Left cardiac atrium (tissue), 4 donors: ENCODE measurements at regions not wholly inside any gene's neighbourhood (a gene's known extent, or its start where the extent isn't known, plus 50 kb on each side); places are given as distances from the start of the nearest gene placed in this dataset.
"Not testable (repeated sequence)": the region's sequence is repeated elsewhere in the genome, so short reads cannot be mapped to it uniquely, and the experiment has no call there.

Source experiments
- ATAC-seq, 2 donors: fragments of 200-7000 bp; cut with Tn5 transposase; one replicate each; pipeline ENCODE4 v1.9.1; 2020; ENCODE audit warnings: mild to moderate bottlenecking in 2 of 2, moderate library complexity in 2 of 2
- DNase-seq: peaks from one replicate; pipeline ENCODE4 v3.0.0-alpha.2; 2020
- intact Hi-C, 2 donors: fragments of 100-400 bp; cut with DNase I; formaldehyde crosslinking; loops; one replicate each; pipeline versions ENCODE4 v1.14.1 to v1.15.1; 2022 to 2023
- donor health status: DM: no; HTN: yes; CAD: no.
- donor health status: DM: no; HTN: yes; CAD: no; lungs with severe emphysema.
- donor health status: DM: yes; HTN: yes; CAD: no.
- donor health status: Dilated cardiomyopathy.

DNA sequence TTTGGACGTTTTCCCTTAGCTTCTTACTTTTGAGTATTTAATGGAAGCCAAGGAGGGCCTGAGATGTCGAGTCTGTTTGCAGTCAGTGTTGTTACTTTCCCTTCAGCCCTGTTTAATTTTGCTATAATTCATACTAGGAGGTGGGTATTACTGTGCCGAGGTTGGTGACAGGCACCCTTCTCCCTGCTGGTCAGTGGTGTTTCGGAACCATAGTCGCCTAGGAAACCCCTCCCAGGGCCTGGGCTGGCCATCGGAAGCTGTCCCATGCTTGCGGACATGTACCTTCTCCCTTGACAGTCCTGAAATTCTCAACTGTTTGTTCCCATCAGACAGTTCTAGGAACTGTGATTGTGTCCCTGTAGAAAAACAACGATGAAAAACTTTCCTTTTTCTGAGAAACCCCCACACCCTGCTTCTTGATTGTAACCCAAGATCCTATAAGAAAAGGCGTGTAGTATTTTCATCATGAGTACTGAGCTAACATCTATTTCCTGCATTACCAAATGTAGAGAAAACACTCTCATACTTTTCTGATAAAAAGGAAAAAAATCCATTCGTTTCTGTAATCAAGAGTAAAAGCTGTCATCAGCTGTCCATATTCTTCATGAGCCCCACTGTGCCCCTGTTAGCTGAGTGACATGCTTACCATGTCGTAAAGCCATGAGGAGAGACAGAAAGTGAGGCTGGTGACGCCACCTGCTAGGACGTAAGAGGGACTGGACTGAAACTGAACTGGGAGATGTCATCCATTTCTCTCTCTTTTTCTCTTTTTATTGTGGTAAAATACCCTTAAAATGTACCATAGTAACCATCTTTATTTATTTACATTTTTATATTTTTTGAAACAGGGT lies 424.7 kb upstream of the AMELY start:
- ATAC-seq (no peak), DNase-seq (no peak)
- intact Hi-C loops: no loop called here

DNA sequence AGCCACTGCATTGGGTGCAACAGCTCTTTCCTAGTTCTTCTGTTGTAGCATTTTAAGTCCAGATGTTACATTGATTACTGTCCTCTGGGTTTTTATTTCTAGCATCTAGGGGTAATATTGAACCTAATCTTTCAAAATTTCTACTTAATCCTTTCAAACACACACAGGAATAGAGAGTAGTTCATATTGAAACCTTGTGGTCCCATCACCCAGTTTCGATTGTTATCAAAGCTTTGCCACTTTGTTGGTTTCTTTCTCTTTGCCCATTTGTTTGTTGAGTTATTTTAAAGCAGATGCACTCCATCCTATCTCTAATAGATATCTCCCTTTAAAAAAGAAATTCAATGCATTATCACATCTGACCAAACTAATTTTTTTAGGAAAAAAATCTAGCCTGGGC lies 422.9 kb upstream of the AMELY start:
- ATAC-seq (no peak), DNase-seq (no peak)
- intact Hi-C loops: no loop called here

DNA sequence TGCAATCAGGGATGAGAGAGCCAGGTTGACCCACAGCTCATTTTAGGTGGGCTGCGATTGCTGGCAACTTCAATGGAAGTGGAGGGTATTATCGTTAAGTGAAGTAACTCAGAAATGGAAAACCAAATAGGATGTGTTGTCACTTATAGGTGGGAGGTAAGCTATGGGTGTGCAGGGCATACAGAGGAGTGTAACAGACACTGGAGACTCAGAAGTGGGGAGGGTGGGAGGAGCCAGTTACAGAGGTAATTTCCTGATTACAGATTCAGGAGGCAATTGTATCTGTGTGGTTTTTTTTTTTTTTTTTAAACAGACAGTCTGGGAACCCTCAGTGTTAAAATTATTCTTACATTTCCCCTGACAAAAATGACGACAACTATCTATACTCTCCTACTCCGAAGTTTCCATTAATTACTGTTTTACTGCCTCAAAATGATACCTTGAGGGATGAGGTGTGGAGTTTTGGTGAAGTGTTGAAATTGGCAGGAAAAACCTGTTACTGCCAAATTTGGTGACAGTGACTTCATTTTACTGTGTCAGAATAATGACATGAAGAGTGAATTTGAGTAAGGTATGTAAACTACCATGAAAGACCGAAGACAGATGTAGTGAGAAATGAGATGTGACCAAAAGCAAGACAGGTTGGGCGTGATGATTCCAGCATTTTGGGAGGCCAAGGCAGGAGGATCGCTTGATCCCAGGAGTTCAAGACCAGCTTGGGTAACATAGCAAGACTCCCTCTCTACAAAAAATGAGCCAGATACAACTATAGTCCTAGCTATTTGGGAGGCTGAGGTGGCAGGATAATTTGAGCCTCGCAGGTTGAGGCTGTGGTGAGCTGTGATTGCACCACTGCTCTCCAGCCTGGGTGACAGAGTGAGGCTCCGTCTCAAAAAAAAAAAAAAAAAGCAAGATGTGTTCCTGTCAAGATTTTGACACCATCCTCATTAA lies 415.0 kb upstream of the AMELY start:
- DNase-seq (no peak), ATAC-seq (no peak)
- intact Hi-C loops: no loop called here

- intact Hi-C loops: no loop called here
- no peak for ATAC-seq
- DNase-seq: no peak
These were observed 414.0 kb upstream of the AMELY start for GRCh38 chrY:7325531-7325930.

GRCh38 chrY:7320751-7321150 lies 409.2 kb upstream of the AMELY start:
- DNase-seq (no peak), ATAC-seq (no peak)
- intact Hi-C loops: no loop called here

DNA sequence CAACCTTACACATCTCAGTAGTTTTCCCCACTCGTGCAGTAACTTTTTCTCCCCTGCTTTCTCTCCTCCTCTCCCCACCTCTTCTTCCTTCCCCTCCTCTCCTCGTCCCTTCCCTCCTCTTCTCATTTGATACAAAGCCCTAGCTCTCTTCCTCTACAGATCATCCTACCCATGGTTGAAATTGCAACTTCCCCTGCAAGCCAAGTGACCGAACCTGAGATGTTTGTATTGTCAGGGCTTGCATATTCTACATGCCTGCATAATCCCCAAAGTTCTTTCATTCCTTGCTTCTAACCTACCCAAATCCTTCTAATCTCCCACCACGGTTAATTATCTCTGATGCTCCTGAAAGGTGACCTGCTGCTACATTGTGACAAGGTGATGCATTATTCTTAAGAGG lies 408.6 kb upstream of the AMELY start:
- DNase-seq, ATAC-seq, intact Hi-C loops: not testable (repeated sequence)

DNA sequence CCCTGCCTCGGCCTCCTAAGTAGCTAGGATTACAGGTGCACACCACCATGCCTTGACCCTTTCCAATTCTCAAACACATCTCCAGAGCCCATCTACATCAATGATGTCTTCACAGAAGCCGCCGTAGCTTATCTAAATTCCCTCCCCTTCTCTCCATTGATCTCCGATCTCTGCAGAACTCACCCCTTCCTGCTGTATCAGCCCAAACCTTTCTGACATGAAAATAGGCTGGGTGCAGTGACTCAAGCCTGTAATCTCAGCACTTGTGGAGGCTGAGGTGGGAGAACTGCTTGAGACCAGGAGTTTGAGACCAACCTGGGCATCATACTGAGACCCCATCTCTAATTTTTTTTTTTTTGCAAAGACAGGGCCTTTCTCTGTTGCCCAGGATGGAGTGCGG lies 406.6 kb upstream of the AMELY start:
- intact Hi-C loops: no loop called here
- no peak for ATAC-seq
- DNase-seq: no peak

- DNase-seq (no peak), ATAC-seq (no peak)
- intact Hi-C loops: no loop called here
These were observed 406.0 kb upstream of the AMELY start for GRCh38 chrY:7317571-7317970.

DNA sequence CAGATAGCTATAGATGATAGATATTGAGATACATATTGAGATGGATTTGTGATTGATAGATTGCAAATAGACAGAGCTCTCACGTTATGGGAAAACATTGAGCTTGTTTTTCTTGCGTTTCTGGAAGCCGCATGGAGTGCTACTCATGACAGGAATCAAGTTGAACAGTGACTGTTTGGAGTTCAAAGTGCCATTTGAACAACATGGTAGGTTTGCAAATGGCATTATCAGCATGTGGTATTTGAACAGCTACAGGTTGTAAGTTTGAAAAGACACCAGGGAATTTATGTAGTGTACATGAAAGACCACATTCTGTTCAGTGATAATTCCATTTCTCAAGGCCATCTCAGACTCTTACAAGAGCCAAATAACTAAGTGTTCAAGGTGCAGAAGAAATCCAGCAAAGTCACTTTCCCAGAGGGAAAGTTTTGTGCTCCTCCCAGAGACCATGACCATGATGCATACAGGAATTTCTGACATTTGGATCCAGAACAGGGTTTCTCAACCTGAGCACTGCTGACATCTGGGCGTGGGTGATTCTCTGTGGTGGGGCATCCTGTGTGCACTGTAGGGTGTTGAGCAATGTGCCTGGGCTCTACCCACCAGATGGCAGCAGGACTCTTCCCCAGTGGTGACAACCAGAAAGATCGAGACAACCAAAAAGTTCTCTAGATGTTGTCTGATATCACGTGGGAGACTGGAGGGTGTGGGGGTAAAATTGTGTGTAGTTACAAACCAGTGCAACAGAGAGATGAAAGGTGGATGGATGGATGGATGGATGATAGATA lies 399.1 kb upstream of the AMELY start:
- DNase-seq (no peak), ATAC-seq (peak in 1 of 2 donors; percentile 50)
- intact Hi-C loops: no loop called here

GRCh38 chrY:7308816-7309215 lies 397.3 kb upstream of the AMELY start:
- no peak for ATAC-seq
- no peak for DNase-seq
- intact Hi-C loops: no loop called here

GRCh38 chrY:7302306-7302705 lies 390.8 kb upstream of the AMELY start:
- ATAC-seq (no peak), DNase-seq (no peak)
- intact Hi-C loops: no loop called here

DNA sequence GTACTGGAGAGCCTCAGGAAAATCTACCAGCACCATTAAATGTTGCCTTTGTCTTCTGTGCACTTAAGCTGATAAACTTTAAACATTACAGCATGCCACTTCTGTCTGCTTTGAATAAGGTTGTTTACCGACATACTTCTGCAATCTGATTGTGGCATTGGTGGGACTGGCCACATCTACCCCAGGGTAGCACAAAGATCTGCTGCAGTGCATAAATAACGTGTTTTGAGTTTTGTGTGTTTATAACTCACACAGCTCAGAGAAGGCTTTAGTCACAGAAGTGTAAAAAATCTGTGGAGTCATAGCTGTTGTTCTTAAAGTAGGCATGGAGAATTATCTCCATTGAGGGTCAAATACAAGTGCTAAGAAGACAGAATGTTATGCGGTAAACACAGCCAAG lies 388.4 kb upstream of the AMELY start:
- intact Hi-C loops: no loop called here
- ATAC-seq: no peak
- no peak for DNase-seq

GRCh38 chrY:7292113-7292512 lies 380.6 kb upstream of the AMELY start:
- no peak for ATAC-seq
- DNase-seq: no peak
- intact Hi-C loops: no loop called here

DNA sequence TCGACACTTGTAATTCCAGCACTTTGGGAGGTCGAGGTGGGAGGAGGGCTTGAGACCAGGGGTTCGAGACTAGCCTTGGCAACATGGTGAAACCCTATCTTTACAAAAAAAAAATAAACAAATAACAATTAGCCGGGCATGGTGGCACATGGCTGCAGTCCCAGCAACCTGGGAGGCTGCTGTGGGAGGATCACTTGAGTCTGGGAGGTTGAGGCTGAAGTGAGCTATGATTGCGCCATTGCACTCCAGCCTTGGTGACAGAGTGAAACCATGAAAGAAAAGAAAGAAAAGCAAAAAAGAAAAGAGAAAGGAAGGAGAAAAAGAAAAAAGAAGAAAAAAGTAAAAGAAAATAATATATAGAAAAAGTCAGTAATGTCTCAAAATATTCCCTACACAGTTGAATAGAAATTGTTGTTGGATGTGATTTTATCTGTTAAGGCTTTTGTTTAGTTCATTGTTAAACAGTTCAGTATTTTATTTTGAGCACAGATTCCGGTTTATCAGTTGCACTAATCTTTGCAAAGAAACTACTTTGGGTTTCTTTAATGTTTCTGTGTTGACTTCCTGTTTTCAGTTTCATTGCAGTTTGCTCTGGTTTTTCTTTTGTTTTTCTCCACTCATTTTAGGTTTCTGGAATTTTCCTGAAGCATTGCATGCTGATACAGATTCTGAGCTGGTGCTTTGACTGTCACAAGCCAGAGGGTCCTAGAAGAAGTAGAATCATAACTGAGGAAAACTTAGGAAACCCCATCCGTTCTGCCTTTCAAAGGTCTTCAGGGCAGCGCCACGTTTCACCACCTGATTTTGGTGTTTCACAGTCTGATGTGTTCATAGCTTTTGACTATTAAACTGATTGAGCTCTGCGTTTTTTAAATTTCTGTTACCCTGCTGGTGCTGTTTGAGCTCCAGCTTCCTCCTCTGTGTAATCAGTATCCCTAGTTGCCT lies 378.6 kb upstream of the AMELY start:
- intact Hi-C loops: no loop called here
- no peak for ATAC-seq

DNA sequence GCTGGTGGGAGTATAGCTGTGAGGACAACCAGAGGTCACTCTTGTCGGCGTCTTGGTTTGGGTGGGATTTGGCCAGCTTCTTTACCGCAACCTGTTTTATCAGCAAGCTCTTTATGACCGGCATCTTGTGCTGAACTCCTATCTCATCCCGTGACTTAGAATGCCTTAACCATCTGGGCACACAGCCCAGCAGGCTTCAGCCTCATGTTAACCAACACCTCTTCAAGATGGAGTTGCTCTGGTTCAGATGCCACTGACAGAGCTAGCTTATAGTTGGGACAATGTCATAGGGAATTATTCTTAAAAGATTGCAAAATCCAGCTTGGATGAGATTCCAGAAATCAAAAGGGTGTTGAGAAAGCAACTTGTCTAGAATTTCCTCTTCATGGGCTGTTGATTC lies 377.1 kb upstream of the AMELY start:
- peak in 1 of 2 donors; percentile 81 for ATAC-seq
- intact Hi-C loops: no loop called here
- no peak for DNase-seq

More for the DNA sequence above, 378.6 kb upstream of the AMELY start:
- DNase-seq: no peak

GRCh38 chrY:7287963-7288362 lies 376.4 kb upstream of the AMELY start:
- intact Hi-C loops, ATAC-seq, DNase-seq: not testable (repeated sequence)

- DNase-seq (no peak), ATAC-seq (no peak)
- intact Hi-C loops: no loop called here
These were observed 373.8 kb upstream of the AMELY start for GRCh38 chrY:7285388-7285787.

DNA sequence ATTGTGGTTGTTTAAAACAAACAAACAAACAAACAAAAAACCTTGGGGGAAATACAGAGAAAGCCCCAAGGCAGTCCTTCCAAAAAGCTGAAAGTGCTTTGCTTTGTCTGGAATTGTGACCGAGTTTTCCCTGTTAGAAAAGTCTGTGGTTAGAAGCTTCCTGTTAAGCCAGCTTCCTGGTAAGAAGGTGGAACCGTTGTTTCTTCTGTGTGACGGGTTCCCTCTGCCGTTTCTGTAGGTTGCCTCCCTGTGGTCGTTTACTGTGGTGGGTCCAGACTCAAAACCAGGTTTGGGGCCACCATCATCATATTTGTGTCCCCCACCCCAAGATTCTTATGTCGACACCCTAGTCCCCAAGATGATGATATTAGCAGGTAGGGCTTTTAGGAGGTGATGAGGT lies 371.4 kb upstream of the AMELY start:
- intact Hi-C loops: no loop called here
- no peak for ATAC-seq
- DNase-seq: no peak
